Subcutaneous abdominal adipose tissue (tissue), 5 donors: ENCODE measurements at regions not wholly inside any gene's neighbourhood (a gene's known extent, or its start where the extent isn't known, plus 50 kb on each side); places are given as distances from the start of the nearest gene placed in this dataset.

Experiments used
- H3K27ac ChIP-seq: one replicate; pipeline ENCODE4 v1.7.0; 2013; ENCODE audit warnings: low read depth, mild to moderate bottlenecking, inconsistent platforms, low read length, moderate library complexity
- H3K27me3 ChIP-seq, 5 donors: one replicate each; pipeline ENCODE4 v1.7.0; 2013; ENCODE audit warnings: low read length in 5 of 5, inconsistent platforms in 1 of 5; ENCODE audit not compliant: control insufficient read depth in 5 of 5, insufficient read depth in 4 of 5
- H3K36me3 ChIP-seq, 5 donors: one replicate each; pipeline ENCODE4 v1.7.0; 2013; ENCODE audit warnings: low read length in 5 of 5; ENCODE audit not compliant: control insufficient read depth in 5 of 5, insufficient read depth in 5 of 5
- H3K4me1 ChIP-seq, 5 donors: one replicate each; pipeline ENCODE4 v1.7.0; 2013; ENCODE audit warnings: low read length in 5 of 5, mild to moderate bottlenecking in 3 of 5, moderate library complexity in 1 of 5; ENCODE audit not compliant: control insufficient read depth in 5 of 5, insufficient read depth in 5 of 5
- H3K4me3 ChIP-seq, 5 donors: one replicate each; pipeline ENCODE4 v1.7.0; 2013; ENCODE audit warnings: low read length in 5 of 5, low read depth in 1 of 5
- H3K9ac ChIP-seq, 5 donors: one replicate each; pipeline ENCODE4 v1.7.0; 2013; ENCODE audit warnings: low read length in 5 of 5, mild to moderate bottlenecking in 4 of 5, moderate library complexity in 3 of 5
- H3K9me3 ChIP-seq, 5 donors: one replicate each; pipeline ENCODE4 v1.7.0; 2013; ENCODE audit warnings: low read length in 5 of 5; ENCODE audit not compliant: control insufficient read depth in 5 of 5
- donor health status: healthy.
- donor health status: healthy.
- donor health status: healthy.
- donor health status: healthy.
- donor health status: healthy.

DNA sequence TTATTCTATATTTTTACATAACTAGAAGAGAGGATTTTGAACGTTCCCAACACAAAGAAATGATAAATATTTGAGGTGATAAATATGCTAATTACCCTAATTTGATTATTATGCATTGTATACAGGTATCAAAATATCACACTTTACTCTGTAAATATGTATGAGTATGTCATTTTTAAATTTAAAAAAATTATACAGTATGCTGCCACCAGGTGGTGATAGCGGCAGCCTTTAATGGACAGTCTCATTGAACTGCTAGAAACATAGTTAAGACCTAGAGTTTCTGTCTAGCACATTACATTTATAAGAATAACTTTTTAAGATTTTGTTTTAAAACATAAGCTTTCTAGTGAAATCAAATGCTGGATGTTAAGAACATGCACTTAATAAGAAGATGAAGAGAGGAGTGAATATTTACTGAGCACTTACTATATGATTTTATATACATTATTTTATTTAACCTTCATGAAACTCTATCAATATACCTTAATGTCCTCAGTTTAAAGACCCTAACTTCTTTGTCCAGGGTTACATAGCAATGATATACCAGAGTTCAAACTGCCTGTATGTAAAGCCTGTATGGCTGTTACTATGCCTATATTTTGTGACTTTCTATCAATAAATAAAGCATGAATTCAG is 207.1 kb downstream of the NUF2 start:
- Histone ChIP-seq H3K4me1 (no peaks in the 10 kb centered on the region), H3K9me3 (peaks cover 0 to 2% (median 0%) of the 10 kb centered on the region in 5 donors), H3K27me3 (no peaks in the 10 kb centered on the region), H3K4me3 (no peak overlapping the region), H3K27ac (no peak overlapping the region), H3K36me3 (no peaks in the 10 kb centered on the region), H3K9ac (no peak overlapping the region)

DNA sequence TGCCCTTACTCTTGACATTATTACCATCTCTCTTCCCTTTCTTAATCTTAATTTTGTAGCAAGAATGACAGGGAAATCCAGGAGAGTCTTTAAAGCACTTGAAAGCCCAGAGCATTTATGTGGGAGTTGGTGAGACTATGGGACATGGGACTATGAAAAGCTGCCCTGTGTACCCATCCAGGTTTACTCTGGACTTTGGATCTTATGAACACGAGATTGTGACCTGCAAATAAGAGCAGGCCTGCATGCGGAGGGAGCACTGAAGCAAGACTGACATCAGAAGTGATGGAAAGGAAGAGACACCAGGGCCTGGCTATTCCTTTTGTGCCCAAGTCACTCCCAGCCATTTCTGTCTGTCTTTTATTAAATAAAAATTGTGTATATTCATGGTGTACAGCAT is 209.6 kb downstream of the NUF2 start:
- H3K36me3 ChIP-seq: no peaks in the 10 kb centered on the region
- no peaks in the 10 kb centered on the region for H3K4me1 ChIP-seq
- H3K27ac ChIP-seq: no peak overlapping the region
- no peak overlapping the region for H3K9ac ChIP-seq
- H3K27me3 ChIP-seq: no peaks in the 10 kb centered on the region
- no peak overlapping the region for H3K4me3 ChIP-seq
- H3K9me3 ChIP-seq: peaks cover 0 to 2% (median 0%) of the 10 kb centered on the region in 5 donors

DNA sequence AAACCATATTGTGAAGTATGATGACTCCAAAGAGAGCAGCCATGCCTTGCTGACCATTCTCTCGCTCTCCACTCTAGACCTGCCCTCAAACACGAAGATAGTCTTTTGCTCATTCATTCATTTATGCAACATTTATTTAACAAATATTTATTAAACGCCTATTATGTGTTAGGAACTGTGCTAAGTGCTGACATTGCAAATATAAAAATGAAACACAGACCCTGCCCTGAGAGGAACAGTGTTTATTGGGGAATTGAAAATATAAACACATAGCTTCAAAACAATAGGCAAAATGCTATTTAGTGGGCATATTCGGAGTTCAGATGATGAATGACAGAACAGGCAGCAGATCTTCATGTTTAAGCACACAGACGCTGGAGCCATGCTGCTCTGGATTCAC is 213.6 kb downstream of the NUF2 start:
- Histone ChIP-seq H3K9ac (no peak overlapping the region), H3K4me3 (no peak overlapping the region), H3K9me3 (no peaks in the 10 kb centered on the region), H3K36me3 (no peaks in the 10 kb centered on the region), H3K27ac (no peak overlapping the region), H3K4me1 (no peaks in the 10 kb centered on the region), H3K27me3 (no peaks in the 10 kb centered on the region)

DNA sequence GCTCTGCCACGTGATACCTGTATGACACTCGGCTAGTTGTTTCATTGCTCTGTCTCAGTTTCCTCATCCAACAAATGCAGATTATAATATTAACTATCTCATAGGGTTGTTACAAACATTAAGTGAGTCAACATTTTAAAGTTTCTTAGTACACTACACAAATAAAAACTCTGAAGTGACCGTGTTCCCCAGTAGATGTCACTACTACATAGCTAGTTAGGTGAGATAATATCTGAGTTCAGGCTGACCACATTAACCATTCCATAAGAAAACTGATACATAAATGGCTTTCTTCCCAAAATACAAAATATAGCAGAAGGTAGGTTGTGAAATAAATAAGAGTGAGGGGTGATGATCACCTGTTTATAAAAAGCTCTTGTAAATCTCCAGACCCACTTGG is 214.1 kb downstream of the NUF2 start:
- Histone ChIP-seq H3K4me1 (no peaks in the 10 kb centered on the region), H3K4me3 (no peak overlapping the region), H3K27me3 (no peaks in the 10 kb centered on the region), H3K9ac (no peak overlapping the region), H3K36me3 (no peaks in the 10 kb centered on the region), H3K9me3 (no peaks in the 10 kb centered on the region), H3K27ac (no peak overlapping the region)

DNA sequence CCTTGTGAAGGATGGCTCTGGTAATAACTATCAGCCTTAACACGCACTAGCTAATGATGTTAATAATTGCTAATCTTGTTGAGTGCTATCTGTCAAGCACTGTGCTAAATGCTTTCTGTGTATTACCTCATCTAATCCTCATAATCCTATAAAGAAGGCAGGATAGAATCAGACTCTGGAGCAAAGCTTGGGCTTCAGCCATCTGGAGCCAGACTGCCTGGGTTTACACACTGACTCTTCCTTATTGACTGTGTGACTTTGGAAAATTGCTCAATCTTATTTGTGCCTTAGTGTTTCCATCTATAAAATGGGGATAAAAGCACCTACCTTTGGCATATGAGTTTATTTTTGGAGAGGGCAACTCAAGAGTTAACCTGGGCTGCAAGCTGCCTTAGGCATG is 216.1 kb downstream of the NUF2 start:
- Histone ChIP-seq H3K9me3 (no peaks in the 10 kb centered on the region), H3K27me3 (no peaks in the 10 kb centered on the region), H3K9ac (no peak overlapping the region), H3K27ac (no peak overlapping the region), H3K4me1 (no peaks in the 10 kb centered on the region), H3K4me3 (no peak overlapping the region), H3K36me3 (no peaks in the 10 kb centered on the region)

DNA sequence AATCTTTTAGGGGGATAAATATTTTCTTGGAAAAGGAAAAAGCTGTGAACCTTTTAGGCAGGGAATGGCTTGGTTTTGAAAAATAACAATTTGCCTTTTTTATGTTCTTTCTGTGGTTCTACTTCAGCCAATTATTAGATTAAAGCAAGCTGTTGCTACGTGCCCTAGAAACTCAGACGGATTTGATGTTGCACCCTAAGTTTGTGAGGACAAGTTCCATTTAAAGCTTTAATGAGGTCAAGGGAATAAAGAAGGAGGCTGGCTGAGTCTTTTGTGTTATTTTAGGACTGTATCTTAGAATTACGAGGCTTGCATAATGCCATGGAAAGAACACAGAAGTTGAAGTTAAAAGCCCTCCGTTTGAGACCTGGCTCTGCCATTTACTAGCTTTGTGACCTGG is 216.9 kb downstream of the NUF2 start:
- Histone ChIP-seq H3K4me3 (no peak overlapping the region), H3K9me3 (no peaks in the 10 kb centered on the region), H3K27me3 (no peaks in the 10 kb centered on the region), H3K4me1 (no peaks in the 10 kb centered on the region), H3K9ac (no peak overlapping the region), H3K27ac (no peak overlapping the region), H3K36me3 (no peaks in the 10 kb centered on the region)

DNA sequence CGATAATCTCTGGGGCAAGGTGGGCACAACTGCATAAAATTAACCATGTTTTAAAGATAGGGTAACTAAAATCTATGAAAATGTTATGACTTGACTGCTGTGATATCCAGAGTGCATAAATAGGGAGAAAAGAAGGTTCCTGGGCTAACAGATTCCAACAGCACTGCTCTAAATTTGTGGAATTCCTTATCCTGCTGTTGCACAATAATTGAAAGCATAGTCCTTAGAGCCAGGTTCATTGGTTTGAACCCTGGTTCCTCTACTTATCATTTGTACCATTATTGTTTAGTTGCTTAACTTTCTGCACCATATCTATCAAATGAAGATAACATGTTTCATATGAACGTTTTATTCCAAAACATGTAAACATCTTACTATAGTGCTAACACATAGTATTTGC is 219.0 kb downstream of the NUF2 start:
- no peaks in the 10 kb centered on the region for H3K9me3 ChIP-seq
- no peaks in the 10 kb centered on the region for H3K27me3 ChIP-seq
- H3K9ac ChIP-seq: no peak overlapping the region
- no peaks in the 10 kb centered on the region for H3K36me3 ChIP-seq
- no peak overlapping the region for H3K4me3 ChIP-seq
- no peaks in the 10 kb centered on the region for H3K4me1 ChIP-seq
- no peak overlapping the region for H3K27ac ChIP-seq

DNA sequence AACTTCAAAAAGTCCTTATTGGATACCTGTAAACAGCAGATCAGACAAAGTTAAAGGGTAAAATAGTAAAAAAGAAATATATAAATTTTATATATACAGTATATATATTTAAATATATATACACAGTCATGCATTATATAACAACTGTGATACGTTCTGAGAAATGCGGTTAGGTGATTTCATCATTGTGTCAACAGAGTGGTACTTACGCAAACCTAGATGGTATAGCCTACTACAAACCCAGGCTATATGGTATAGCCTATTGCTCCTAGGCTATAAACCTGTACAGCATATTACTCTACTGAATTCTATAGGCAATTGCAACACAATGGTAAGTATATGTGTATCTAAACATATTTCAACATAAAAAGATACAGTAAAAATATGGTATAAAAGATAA is 222.7 kb downstream of the NUF2 start:
- Histone ChIP-seq H3K36me3 (no peaks in the 10 kb centered on the region), H3K4me1 (no peaks in the 10 kb centered on the region), H3K27me3 (no peaks in the 10 kb centered on the region), H3K4me3 (no peak overlapping the region), H3K9me3 (no peaks in the 10 kb centered on the region), H3K9ac (no peak overlapping the region), H3K27ac (no peak overlapping the region)

DNA sequence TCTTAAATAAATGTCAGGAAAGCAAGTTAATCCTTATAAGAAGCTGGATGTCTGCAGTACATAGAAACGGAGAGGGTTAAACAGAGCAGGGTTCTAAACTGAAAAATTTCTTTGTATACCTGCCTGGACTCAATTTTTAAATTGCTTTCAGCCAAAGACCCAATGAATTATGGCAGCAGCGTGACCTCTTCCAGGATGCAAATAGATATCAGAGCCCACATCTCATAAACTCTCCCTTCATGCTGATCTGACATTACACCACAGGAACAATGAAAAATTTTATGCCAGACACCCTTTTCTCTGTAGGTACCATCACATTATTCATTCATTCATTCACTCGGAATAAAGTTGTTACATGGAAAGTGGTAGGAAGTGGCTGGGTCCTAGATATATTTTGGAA is 236.4 kb downstream of the NUF2 start:
- Histone ChIP-seq H3K9ac (no peak overlapping the region), H3K4me3 (no peak overlapping the region), H3K27me3 (no peaks in the 10 kb centered on the region), H3K4me1 (no peaks in the 10 kb centered on the region), H3K9me3 (no peaks in the 10 kb centered on the region), H3K36me3 (no peaks in the 10 kb centered on the region), H3K27ac (no peak overlapping the region)

DNA sequence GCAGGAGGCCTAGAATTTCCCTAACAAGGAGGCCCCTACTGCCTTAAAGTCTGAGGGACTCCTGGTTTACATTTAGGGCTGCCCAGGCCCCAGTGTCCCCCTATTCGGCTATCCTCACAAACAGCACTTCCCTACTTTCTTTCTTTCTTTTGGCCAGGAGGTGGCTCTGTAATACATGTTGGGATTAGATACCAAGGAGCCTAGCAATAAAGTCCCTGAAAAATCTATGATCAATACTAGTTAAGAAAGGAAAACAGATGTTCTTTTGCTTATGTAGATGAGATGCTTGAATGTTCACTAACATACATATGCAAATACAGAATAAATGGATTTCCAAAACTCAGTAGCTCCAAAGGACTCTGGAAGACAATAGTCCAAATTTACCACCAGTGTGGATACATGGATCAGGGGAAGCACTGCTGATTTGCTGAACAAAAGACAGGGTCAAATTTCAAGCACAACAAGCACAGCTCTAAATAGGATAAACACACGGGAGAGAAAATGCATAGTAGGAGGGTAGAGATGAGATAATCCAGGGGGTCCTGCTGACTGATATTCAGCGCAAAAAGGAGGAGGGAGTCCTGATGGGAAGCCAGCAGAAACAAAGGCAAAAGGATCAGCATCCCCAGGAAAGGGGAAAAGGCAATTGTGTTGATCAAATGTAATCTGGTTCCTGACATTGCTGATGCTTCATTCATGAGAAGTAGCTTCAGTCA is 240.0 kb downstream of the NUF2 start:
- no peaks in the 10 kb centered on the region for H3K9me3 ChIP-seq
- no peaks in the 10 kb centered on the region for H3K4me1 ChIP-seq
- H3K36me3 ChIP-seq: no peaks in the 10 kb centered on the region

More for the DNA sequence above, 240.0 kb downstream of the NUF2 start:
- Histone ChIP-seq H3K4me3 (no peak overlapping the region), H3K27ac (no peak overlapping the region), H3K9ac (no peak overlapping the region), H3K27me3 (no peaks in the 10 kb centered on the region)
